ENCODE measurements at regions not wholly inside any gene's neighbourhood (a gene's known extent, or its start where the extent isn't known, plus 50 kb on each side); places are given as distances from the start of the nearest gene placed in this dataset.

DNA sequence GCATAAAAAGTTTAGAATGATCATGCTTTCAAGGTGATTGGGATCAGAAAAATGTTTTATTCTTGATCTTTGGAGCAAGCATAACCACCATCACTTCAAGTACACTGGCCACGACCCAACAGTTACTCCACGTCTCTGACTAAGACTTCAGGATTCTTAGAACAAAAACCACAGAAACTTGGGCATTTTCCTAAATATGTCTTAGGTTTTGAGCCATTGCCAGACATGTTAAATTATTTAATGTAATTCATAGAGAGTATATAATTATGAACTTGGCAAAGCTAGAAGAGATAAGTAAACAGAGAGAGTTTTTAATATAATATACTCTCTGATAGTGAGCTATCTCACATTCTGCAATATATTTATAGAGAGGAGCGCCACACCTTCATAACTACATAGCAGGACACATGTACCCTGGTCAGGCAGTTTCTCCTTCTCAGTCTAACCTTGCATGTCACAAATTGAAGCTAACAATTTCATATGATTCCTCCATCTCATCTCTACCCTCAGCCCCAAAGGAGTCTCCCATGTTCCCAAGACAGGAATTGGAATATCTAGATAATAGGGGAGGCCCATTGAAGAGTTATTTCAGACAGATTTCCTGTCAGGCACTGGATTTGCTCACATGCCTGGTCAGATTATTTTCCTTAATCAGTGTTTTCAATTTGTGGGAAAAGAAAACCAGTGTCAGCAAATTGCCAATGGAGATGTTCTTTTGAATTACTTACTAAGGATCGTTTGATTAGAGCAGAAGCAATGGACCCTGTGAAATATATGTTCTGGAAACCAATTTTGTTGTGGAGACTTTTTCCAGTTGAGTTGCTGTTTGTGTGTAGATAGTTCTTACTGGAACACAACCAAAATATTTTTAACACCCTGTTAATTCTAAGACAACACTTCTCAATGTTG, 61.7 kb upstream of the GUCY1A1 start:
- DNase-seq: no peak
- no peak for ATAC-seq (ENCODE audit: insufficient read depth, low read depth)
- Histone ChIP-seq H3K9ac (ENCODE audit: low read depth, low read length) (no peak overlapping the region), H3K4me3 (ENCODE audit: low read depth in 1 of 2, low read length in 2 of 2) (no peak overlapping the region), H3K36me3 (ENCODE audit: insufficient read depth, low read length) (no peaks in the 10 kb centered on the region), H3K27ac (ENCODE audit: low read length) (no peak overlapping the region), H3K27me3 (ENCODE audit: insufficient read depth, low read length, poor library complexity) (no peaks in the 10 kb centered on the region), H2AFZ (ENCODE audit: low read depth, low read length) (no peak overlapping the region), H3K79me2 (ENCODE audit: insufficient read depth, low read length) (no peaks in the 10 kb centered on the region), H4K20me1 (ENCODE audit: insufficient read depth, low read length) (no peaks in the 10 kb centered on the region), H3K4me1 (ENCODE audit: insufficient read depth, low read length) (peaks cover 22% of the 10 kb centered on the region), H3K4me2 (ENCODE audit: insufficient read depth, low read length) (no peak overlapping the region), H3K9me3 (ENCODE audit: insufficient read depth, low read length, severe bottlenecking) (no peaks in the 10 kb centered on the region)
- TF ChIP-seq, protein P1, sequence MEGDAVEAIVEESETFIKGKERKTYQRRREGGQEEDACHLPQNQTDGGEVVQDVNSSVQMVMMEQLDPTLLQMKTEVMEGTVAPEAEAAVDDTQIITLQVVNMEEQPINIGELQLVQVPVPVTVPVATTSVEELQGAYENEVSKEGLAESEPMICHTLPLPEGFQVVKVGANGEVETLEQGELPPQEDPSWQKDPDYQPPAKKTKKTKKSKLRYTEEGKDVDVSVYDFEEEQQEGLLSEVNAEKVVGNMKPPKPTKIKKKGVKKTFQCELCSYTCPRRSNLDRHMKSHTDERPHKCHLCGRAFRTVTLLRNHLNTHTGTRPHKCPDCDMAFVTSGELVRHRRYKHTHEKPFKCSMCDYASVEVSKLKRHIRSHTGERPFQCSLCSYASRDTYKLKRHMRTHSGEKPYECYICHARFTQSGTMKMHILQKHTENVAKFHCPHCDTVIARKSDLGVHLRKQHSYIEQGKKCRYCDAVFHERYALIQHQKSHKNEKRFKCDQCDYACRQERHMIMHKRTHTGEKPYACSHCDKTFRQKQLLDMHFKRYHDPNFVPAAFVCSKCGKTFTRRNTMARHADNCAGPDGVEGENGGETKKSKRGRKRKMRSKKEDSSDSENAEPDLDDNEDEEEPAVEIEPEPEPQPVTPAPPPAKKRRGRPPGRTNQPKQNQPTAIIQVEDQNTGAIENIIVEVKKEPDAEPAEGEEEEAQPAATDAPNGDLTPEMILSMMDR (IDR thresholded peaks at IDR 0.05; ENCODE audit: borderline replicate concordance, extremely low read depth, low read length, poor library complexity, severe bottlenecking): no peak
- no peak for TF ChIP-seq EZH2 (IDR thresholded peaks at IDR 0.05; ENCODE audit: borderline replicate concordance, low read depth, low read length, severe bottlenecking)

GRCh38 chr4:155603360-155603891, 63.2 kb upstream of the GUCY1A1 start:
- Histone ChIP-seq H3K4me1 (ENCODE audit: insufficient read depth, low read length) (peaks cover 22% of the 10 kb centered on the region), H2AFZ (ENCODE audit: low read depth, low read length) (peak overlapping the region; percentile 30; the same call in 1 of the 2 replicates), H3K4me2 (ENCODE audit: insufficient read depth, low read length) (no peak overlapping the region), H3K4me3 (ENCODE audit: low read depth in 1 of 2, low read length in 2 of 2) (no peak overlapping the region), H3K36me3 (ENCODE audit: insufficient read depth, low read length) (no peaks in the 10 kb centered on the region), H3K79me2 (ENCODE audit: insufficient read depth, low read length) (no peaks in the 10 kb centered on the region), H3K27ac (ENCODE audit: low read length) (no peak overlapping the region), H3K27me3 (ENCODE audit: insufficient read depth, low read length, poor library complexity) (no peaks in the 10 kb centered on the region), H3K9ac (ENCODE audit: low read depth, low read length) (no peak overlapping the region), H3K9me3 (ENCODE audit: insufficient read depth, low read length, severe bottlenecking) (no peaks in the 10 kb centered on the region), H4K20me1 (ENCODE audit: insufficient read depth, low read length) (no peaks in the 10 kb centered on the region)
- no peak for DNase-seq
- ATAC-seq (ENCODE audit: insufficient read depth, low read depth): peak; percentile 37; the same call in 1 of the 3 replicates
- TF ChIP-seq, protein P1 (IDR thresholded peaks at IDR 0.05; ENCODE audit: borderline replicate concordance, extremely low read depth, low read length, poor library complexity, severe bottlenecking): no peak
- TF ChIP-seq EZH2 (IDR thresholded peaks at IDR 0.05; ENCODE audit: borderline replicate concordance, low read depth, low read length, severe bottlenecking): no peak

GRCh38 chr4:155602351-155603140, 64.1 kb upstream of the GUCY1A1 start:
- Histone ChIP-seq H3K79me2 (ENCODE audit: insufficient read depth, low read length) (no peaks in the 10 kb centered on the region), H3K27ac (ENCODE audit: low read length) (no peak overlapping the region), H3K36me3 (ENCODE audit: insufficient read depth, low read length) (no peaks in the 10 kb centered on the region), H3K9ac (ENCODE audit: low read depth, low read length) (no peak overlapping the region), H4K20me1 (ENCODE audit: insufficient read depth, low read length) (no peaks in the 10 kb centered on the region), H3K4me2 (ENCODE audit: insufficient read depth, low read length) (no peak overlapping the region), H3K9me3 (ENCODE audit: insufficient read depth, low read length, severe bottlenecking) (no peaks in the 10 kb centered on the region), H3K27me3 (ENCODE audit: insufficient read depth, low read length, poor library complexity) (no peaks in the 10 kb centered on the region), H3K4me3 (ENCODE audit: low read depth in 1 of 2, low read length in 2 of 2) (no peak overlapping the region), H2AFZ (ENCODE audit: low read depth, low read length) (0 out of 2 replicates have a peak overlapping the region, but pooled peaks have one; percentile 43), H3K4me1 (ENCODE audit: insufficient read depth, low read length) (peaks cover 22% of the 10 kb centered on the region)
- TF ChIP-seq EZH2 (IDR thresholded peaks at IDR 0.05; ENCODE audit: borderline replicate concordance, low read depth, low read length, severe bottlenecking): no peak
- TF ChIP-seq, protein P1 (IDR thresholded peaks at IDR 0.05; ENCODE audit: borderline replicate concordance, extremely low read depth, low read length, poor library complexity, severe bottlenecking): no peak
- ATAC-seq (ENCODE audit: insufficient read depth, low read depth): no peak
- DNase-seq: no peak
